ENCODE measurements at regions not wholly inside any gene's neighbourhood (a gene's known extent, or its start where the extent isn't known, plus 50 kb on each side); places are given as distances from the start of the nearest gene placed in this dataset.

GRCh38 chr2:52919673-52920072 is 847.9 kb upstream of the CHAC2 start:
- ChIA-PET CTCF (no interaction called here), POLR2A (no interaction called here)
- H3K36me3 Mint-ChIP-seq (ENCODE audit: insufficient read depth, unreplicated experiment), result no peaks in the 10 kb centered on the region
- no peak for DNase-seq (ENCODE audit: unreplicated experiment)
- no peaks in the 10 kb centered on the region for H3K9me3 Mint-ChIP-seq (ENCODE audit: unreplicated experiment)
- H3K4me1 Mint-ChIP-seq (ENCODE audit: insufficient read depth, unreplicated experiment), result peaks cover 17% of the 10 kb centered on the region
- no peak overlapping the region for H3K4me3 Mint-ChIP-seq (ENCODE audit: unreplicated experiment)
- no TSS peak for BruUV-seq (replicated peaks)
- no peak for TF ChIP-seq CTCF (IDR thresholded peaks at IDR 0.05; ENCODE audit: unreplicated experiment)
- intact Hi-C loops (cut with micrococcal nuclease), result no loop called here
- H3K27me3 Mint-ChIP-seq (ENCODE audit: insufficient read depth, unreplicated experiment), result no peaks in the 10 kb centered on the region
- H3K27ac Mint-ChIP-seq (ENCODE audit: low read depth, unreplicated experiment), result no peak overlapping the region

- Mint-ChIP-seq H3K4me1 (ENCODE audit: insufficient read depth, unreplicated experiment) (peaks cover 17% of the 10 kb centered on the region), H3K36me3 (ENCODE audit: insufficient read depth, unreplicated experiment) (no peaks in the 10 kb centered on the region), H3K4me3 (ENCODE audit: unreplicated experiment) (no peak overlapping the region), H3K9me3 (ENCODE audit: unreplicated experiment) (no peaks in the 10 kb centered on the region), H3K27ac (ENCODE audit: low read depth, unreplicated experiment) (peak overlapping the region; percentile 6), H3K27me3 (ENCODE audit: insufficient read depth, unreplicated experiment) (no peaks in the 10 kb centered on the region)
- ChIA-PET CTCF (interaction anchor here (0.9 kb wide), 1 partner anchor 101 kb away, joined by 3 read pairs; no protein-coding TSS in a partner anchor), POLR2A (no interaction called here)
- TF ChIP-seq CTCF (IDR thresholded peaks at IDR 0.05; ENCODE audit: unreplicated experiment), result no peak
- intact Hi-C loops (cut with micrococcal nuclease), result no loop called here
- DNase-seq (ENCODE audit: unreplicated experiment), result peak; percentile 71
- no TSS peak for BruUV-seq (replicated peaks)
Observed at GRCh38 chr2:52918551-52918950, 849.1 kb upstream of the CHAC2 start.

GRCh38 chr2:52916981-52917380 is 850.6 kb upstream of the CHAC2 start:
- Mint-ChIP-seq H3K36me3 (ENCODE audit: insufficient read depth, unreplicated experiment) (no peaks in the 10 kb centered on the region), H3K27ac (ENCODE audit: low read depth, unreplicated experiment) (no peak overlapping the region), H3K4me1 (ENCODE audit: insufficient read depth, unreplicated experiment) (peaks cover 17% of the 10 kb centered on the region), H3K4me3 (ENCODE audit: unreplicated experiment) (no peak overlapping the region), H3K9me3 (ENCODE audit: unreplicated experiment) (no peaks in the 10 kb centered on the region), H3K27me3 (ENCODE audit: insufficient read depth, unreplicated experiment) (no peaks in the 10 kb centered on the region)
- ChIA-PET POLR2A (interaction anchor here (0.6 kb wide), 1 partner anchor 77 kb away, joined by 3 read pairs; no protein-coding TSS in a partner anchor), CTCF (interaction anchor here (0.6 to 0.7 kb wide), 2 partner anchors 60 to 500 kb away, joined by 3 read pairs; no protein-coding TSS in a partner anchor)
- no TSS peak for BruUV-seq (replicated peaks)
- no peak for TF ChIP-seq CTCF (IDR thresholded peaks at IDR 0.05; ENCODE audit: unreplicated experiment)
- no peak for DNase-seq (ENCODE audit: unreplicated experiment)
- intact Hi-C loops (cut with micrococcal nuclease), result no loop called here

GRCh38 chr2:52904355-52904891 is 863.2 kb upstream of the CHAC2 start:
- peaks cover 5% of the 10 kb centered on the region for H3K9me3 Mint-ChIP-seq (ENCODE audit: unreplicated experiment)
- no peak overlapping the region for H3K27ac Mint-ChIP-seq (ENCODE audit: low read depth, unreplicated experiment)
- no peaks in the 10 kb centered on the region for H3K27me3 Mint-ChIP-seq (ENCODE audit: insufficient read depth, unreplicated experiment)
- ChIA-PET CTCF (interaction anchor here (0.6 to 0.7 kb wide), 2 partner anchors 93 to 1165 kb away, joined by 3 read pairs; no protein-coding TSS in a partner anchor), POLR2A (no interaction called here)
- H3K4me1 Mint-ChIP-seq (ENCODE audit: insufficient read depth, unreplicated experiment), result no peaks in the 10 kb centered on the region
- no peak for DNase-seq (ENCODE audit: unreplicated experiment)
- intact Hi-C loops (cut with micrococcal nuclease), result no loop called here
- no peaks in the 10 kb centered on the region for H3K36me3 Mint-ChIP-seq (ENCODE audit: insufficient read depth, unreplicated experiment)
- no peak for TF ChIP-seq CTCF (IDR thresholded peaks at IDR 0.05; ENCODE audit: unreplicated experiment)
- BruUV-seq (replicated peaks), result no TSS peak
- no peak overlapping the region for H3K4me3 Mint-ChIP-seq (ENCODE audit: unreplicated experiment)
